NT2/D1 (cell line): ENCODE measurements at regions not wholly inside any gene's neighbourhood (a gene's known extent, or its start where the extent isn't known, plus 50 kb on each side); places are given as distances from the start of the nearest gene placed in this dataset.

Experiments used
- SUZ12 ChIP-seq: IDR thresholded peaks from 2 replicates; pipeline ENCODE4 v1.6.1; 2011; ENCODE audit not compliant: insufficient read length, insufficient read depth; ENCODE audit errors: extremely low read depth
- YY1 ChIP-seq: IDR thresholded peaks from 2 replicates; pipeline ENCODE4 v1.6.1; 2011; ENCODE audit not compliant: insufficient read length, insufficient read depth
- ZNF274 ChIP-seq: IDR thresholded peaks from 2 replicates; pipeline ENCODE4 v1.6.1; 2011; ENCODE audit warnings: mild to moderate bottlenecking, low read depth, low read length

GRCh38 chr10:44013981-44014380 lies 365.3 kb upstream of the ZNF32 start:
- TF ChIP-seq YY1 (no peak), ZNF274 (no peak), SUZ12 (no peak)
